Epithelial cell of proximal tubule (primary cell): ENCODE measurements at regions not wholly inside any gene's neighbourhood (a gene's known extent, or its start where the extent isn't known, plus 50 kb on each side); places are given as distances from the start of the nearest gene placed in this dataset.

Source experiments
- DNase-seq: peaks from one replicate; pipeline ENCODE4 v3.0.0-alpha.2; 2011; ENCODE audit warnings: low read depth
- H3K4me3 ChIP-seq: 2 replicates; pipeline ENCODE4 v1.5.1; 2011; ENCODE audit warnings: low read depth, mild to moderate bottlenecking, low read length
- TF ChIP-seq, protein P1 (sequence below): conservative IDR thresholded peaks from 2 replicates; pipeline ENCODE4 v1.5.1; 2012; ENCODE audit warnings: low read depth, mild to moderate bottlenecking, low read length

DNA sequence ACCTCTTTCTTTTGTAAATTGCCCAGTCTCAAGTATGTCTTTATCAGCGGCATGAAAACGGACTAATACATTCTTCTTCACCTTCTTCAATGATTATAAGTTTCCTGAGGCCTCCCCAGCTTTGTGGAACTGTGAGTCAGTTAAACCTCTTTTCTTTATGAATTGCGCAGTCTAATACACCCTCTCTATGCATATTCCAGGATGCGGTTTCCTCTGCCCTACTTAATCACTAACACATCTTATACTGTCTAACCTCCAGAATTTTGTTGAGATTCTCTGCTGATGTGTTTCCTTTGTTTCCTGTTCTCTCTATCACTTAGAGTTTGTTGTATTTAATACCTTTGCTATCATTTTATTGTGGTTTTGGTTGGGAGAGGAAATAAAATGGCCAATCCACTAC is 145.4 kb downstream of the AEBP2 start:
- TF ChIP-seq, protein P1, sequence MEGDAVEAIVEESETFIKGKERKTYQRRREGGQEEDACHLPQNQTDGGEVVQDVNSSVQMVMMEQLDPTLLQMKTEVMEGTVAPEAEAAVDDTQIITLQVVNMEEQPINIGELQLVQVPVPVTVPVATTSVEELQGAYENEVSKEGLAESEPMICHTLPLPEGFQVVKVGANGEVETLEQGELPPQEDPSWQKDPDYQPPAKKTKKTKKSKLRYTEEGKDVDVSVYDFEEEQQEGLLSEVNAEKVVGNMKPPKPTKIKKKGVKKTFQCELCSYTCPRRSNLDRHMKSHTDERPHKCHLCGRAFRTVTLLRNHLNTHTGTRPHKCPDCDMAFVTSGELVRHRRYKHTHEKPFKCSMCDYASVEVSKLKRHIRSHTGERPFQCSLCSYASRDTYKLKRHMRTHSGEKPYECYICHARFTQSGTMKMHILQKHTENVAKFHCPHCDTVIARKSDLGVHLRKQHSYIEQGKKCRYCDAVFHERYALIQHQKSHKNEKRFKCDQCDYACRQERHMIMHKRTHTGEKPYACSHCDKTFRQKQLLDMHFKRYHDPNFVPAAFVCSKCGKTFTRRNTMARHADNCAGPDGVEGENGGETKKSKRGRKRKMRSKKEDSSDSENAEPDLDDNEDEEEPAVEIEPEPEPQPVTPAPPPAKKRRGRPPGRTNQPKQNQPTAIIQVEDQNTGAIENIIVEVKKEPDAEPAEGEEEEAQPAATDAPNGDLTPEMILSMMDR, result no peak
- no peak for DNase-seq
- no peak overlapping the region for H3K4me3 ChIP-seq

DNA sequence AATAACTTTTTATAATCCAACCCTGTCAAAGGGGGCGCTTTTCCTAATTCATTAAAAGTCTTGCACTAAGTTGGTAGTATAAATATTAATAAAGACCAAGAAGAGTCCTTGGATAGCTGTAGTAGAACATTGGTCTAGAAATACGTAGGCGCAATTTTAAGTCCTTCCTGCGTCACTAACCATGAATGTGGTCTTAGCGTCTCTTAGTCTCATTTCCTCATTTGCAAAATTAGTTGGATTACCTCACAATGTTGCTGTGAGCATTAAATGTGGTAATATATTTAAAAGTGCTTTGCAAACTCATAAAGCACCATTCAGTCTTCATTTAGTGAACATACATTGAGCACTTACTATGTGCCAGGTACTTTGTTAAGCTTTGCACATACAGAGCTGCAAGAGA is 149.7 kb downstream of the AEBP2 start:
- TF ChIP-seq, protein P1, result no peak
- no peak overlapping the region for H3K4me3 ChIP-seq
- no peak for DNase-seq

DNA sequence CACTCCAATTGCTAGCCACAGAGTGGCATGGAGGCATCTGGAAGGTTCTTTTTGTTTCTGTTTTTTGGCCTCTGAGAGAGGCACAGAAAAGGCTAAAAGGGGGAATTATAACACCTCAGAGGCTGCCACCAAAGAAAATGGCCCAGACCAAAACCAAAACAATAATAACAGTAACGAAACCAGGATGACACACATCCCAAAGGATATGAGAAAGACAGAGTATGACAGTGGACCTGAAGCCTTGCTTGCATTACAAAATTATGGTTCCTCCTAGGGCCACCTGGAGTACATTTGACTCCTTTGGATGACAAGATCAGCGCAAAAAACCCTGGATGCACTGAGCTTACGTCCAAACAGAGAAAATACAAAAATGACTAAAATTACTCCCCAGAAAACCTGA is 152.7 kb downstream of the AEBP2 start:
- DNase-seq, result no peak
- TF ChIP-seq, protein P1, result no peak
- H3K4me3 ChIP-seq, result no peak overlapping the region

DNA sequence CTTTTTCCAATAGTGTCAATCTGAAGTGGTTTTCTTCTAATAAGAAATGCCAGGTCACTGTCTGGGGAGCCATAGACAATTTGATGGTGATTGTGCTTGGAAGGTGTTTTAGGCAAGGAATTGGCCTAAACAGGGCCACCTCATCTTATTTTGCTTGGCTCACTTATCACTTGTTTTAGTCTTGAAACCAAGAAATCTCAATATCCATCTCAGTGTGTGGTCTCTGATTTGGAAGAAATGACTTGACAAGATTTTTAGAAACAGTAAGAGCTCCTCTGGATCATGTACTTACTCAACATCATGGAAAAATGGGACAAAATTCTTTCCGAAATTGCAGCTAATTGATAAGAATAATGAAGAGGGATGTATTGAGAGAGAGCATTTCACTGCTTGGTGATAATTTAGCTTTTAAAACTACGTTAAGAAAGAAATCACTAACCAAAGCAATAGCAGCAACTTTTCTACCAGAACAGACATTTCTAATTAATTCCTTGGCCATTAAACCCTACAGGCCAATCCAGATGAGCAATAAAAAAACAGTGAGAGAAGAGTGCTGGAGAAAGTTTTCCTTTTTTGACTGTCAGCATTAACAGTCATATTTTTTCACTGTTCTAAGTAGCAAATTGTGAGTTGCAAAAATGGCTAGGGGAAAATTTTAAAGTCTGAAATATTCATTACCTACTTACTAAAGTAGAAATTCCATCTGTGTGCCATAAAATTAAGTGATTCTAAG is 157.3 kb downstream of the AEBP2 start:
- DNase-seq, result no peak

DNA sequence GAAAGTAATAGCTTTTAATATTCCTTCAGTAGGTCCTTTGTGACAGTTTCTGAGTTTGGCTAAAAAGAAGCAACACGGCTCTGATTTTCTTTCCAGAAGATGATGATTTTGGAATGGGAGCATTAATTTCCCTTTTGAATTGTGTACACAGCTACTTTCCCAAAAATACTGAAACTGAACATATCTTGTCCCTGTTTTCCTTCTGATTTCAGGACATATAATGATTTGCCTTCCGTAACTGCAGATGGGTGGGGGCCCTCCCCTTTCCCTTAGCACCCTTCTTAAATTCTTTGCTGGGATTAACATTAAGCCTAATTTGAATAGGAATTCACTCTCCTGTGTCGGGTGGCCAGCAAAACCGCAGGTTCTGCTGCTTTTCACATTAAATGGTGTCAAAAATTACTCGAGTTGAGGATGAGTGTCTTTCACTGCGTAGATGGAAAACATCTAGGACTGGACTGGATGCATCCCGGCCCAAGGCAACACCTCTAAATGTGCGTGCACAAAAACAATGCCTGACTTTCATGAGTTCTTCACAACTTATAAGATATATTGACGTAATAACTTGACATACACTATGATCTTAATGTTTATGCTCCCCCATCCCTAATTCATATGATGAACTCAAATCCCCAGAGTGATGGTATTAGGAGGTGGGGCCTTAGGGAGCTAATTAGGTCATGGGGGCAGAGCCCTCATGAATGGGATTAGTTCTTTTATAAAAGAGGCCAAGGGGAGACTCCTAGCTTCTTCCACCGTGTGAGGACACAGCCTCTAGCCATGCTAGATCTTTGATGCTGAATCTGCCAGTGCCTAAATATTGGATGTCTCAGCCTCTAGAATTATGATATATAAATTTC is 158.1 kb downstream of the AEBP2 start:
- H3K4me3 ChIP-seq, result no peak overlapping the region
- TF ChIP-seq, protein P1, result no peak
- no peak for DNase-seq

More for the DNA sequence above, 157.3 kb downstream of the AEBP2 start:
- TF ChIP-seq, protein P1, result no peak
- H3K4me3 ChIP-seq, result no peak overlapping the region

DNA sequence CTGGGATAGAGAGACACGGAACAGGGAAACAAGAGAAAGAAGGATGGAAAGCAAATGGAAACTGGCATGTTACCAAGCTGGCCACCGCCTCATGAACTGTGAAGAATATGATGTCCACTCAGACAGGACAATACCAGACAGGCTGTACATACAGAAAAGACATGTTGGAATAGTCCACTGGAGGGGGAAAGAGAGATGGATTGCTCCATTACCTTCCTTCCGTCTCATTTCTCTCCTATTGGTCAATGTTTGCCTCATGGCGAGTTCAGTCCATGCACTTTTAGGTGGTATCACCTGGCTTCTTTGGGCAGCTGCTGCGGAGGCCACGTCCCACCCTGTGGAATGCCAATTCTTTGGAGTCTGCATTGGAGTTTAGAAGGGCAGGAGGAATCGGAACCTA is 166.4 kb downstream of the AEBP2 start:
- no peak overlapping the region for H3K4me3 ChIP-seq
- no peak for DNase-seq
- TF ChIP-seq, protein P1, result no peak

DNA sequence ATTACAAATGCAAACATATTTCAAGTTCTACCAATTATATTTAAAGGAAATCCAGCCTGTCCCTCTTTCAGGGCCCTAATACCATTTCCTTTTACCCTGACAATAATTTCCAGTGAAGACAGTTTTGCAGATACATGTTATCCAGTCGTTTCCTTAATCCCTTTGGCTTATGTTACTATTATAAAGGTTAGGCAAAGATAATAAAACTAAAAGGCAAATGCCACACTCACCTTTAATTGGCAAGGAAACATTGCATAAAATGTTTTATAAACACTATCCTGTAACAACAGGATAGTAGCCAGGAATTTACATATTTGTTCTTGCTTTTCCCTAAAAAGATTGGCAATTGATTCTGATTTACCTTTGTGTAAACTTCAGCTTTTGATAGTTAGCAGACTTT is 168.7 kb downstream of the AEBP2 start:
- no peak overlapping the region for H3K4me3 ChIP-seq
- TF ChIP-seq, protein P1, result no peak
- DNase-seq, result no peak
